Posterior cingulate gyrus (tissue), 11 donors: ENCODE measurements at regions not wholly inside any gene's neighbourhood (a gene's known extent, or its start where the extent isn't known, plus 50 kb on each side); places are given as distances from the start of the nearest gene placed in this dataset.
"Not testable (repeated sequence)": the region's sequence is repeated elsewhere in the genome, so short reads cannot be mapped to it uniquely, and the experiment has no call there.

Source experiments
- DNase-seq, 10 donors: peaks; one replicate each; pipeline versions ENCODE4 v3.0.0 to v3.0.0-alpha.2; 2020 to 2021; ENCODE audit warnings: mixed read lengths in 3 of 10
- intact Hi-C: fragments of 100-400 bp; cut with DNase I; formaldehyde crosslinking; loops from one replicate; pipeline ENCODE4 v1.15.1; 2023

- DNase-seq, intact Hi-C loops: not testable (repeated sequence)
Measured at GRCh38 chr14:71631030-71631429, 301.2 kb upstream of the RGS6 start.

- no peak for DNase-seq
- intact Hi-C loops, result no loop called here
Measured at GRCh38 chr14:71632440-71632946, 299.7 kb upstream of the RGS6 start.

- DNase-seq, result no peak
- intact Hi-C loops, result no loop called here
Measured at GRCh38 chr14:71636076-71636475, 296.2 kb upstream of the RGS6 start.

- intact Hi-C loops, result no loop called here
- no peak for DNase-seq
Measured at GRCh38 chr14:71636820-71637471, 295.3 kb upstream of the RGS6 start.

- DNase-seq, result no peak
- intact Hi-C loops, result no loop called here
Measured at GRCh38 chr14:71638523-71639196, 293.6 kb upstream of the RGS6 start.

- no peak for DNase-seq
- intact Hi-C loops, result no loop called here
Measured at GRCh38 chr14:71642715-71643114, 289.5 kb upstream of the RGS6 start.

GRCh38 chr14:71645656-71646055 lies 286.6 kb upstream of the RGS6 start:
- intact Hi-C loops, result no loop called here
- no peak for DNase-seq

GRCh38 chr14:71646518-71646917 lies 285.7 kb upstream of the RGS6 start:
- intact Hi-C loops, result no loop called here
- no peak for DNase-seq

- DNase-seq, result no peak
- intact Hi-C loops, result no loop called here
Measured at GRCh38 chr14:71647086-71647784, 285.0 kb upstream of the RGS6 start.

GRCh38 chr14:71648725-71649124 lies 283.5 kb upstream of the RGS6 start:
- intact Hi-C loops, result no loop called here

GRCh38 chr14:71650187-71650755 lies 282.0 kb upstream of the RGS6 start:
- no peak for DNase-seq
- intact Hi-C loops, result no loop called here

More at GRCh38 chr14:71648725-71649124, 283.5 kb upstream of the RGS6 start:
- no peak for DNase-seq

- intact Hi-C loops, result no loop called here
- DNase-seq, result no peak
Measured at GRCh38 chr14:71651228-71651627, 281.0 kb upstream of the RGS6 start.

GRCh38 chr14:71652368-71652767 lies 279.9 kb upstream of the RGS6 start:
- DNase-seq, result no peak
- intact Hi-C loops, result no loop called here

GRCh38 chr14:71654810-71655209 lies 277.4 kb upstream of the RGS6 start:
- intact Hi-C loops, result no loop called here
- no peak for DNase-seq

GRCh38 chr14:71658261-71658860 lies 273.9 kb upstream of the RGS6 start:
- DNase-seq, result no peak
- intact Hi-C loops, result no loop called here

GRCh38 chr14:71659159-71659558 lies 273.1 kb upstream of the RGS6 start:
- no peak for DNase-seq
- intact Hi-C loops, result no loop called here

- intact Hi-C loops, result no loop called here
- DNase-seq, result no peak
Measured at GRCh38 chr14:71661441-71661840, 270.8 kb upstream of the RGS6 start.

- no peak for DNase-seq
- intact Hi-C loops, result no loop called here
Measured at GRCh38 chr14:71662291-71662790, 269.9 kb upstream of the RGS6 start.

GRCh38 chr14:71665157-71665556 lies 267.1 kb upstream of the RGS6 start:
- intact Hi-C loops, result no loop called here
- DNase-seq, result no peak

- intact Hi-C loops, result no loop called here
- no peak for DNase-seq
Measured at GRCh38 chr14:71665781-71666180, 266.4 kb upstream of the RGS6 start.
